GM10266 (cell line): ENCODE measurements at regions not wholly inside any gene's neighbourhood (a gene's known extent, or its start where the extent isn't known, plus 50 kb on each side); places are given as distances from the start of the nearest gene placed in this dataset.

ENCODE experiments used
- DNase-seq: peaks from one replicate; pipeline ENCODE4 v3.0.0; 2012; ENCODE audit errors: extremely low spot score
- TF ChIP-seq, protein P1 (sequence below): IDR thresholded peaks from 2 replicates; pipeline ENCODE4 v1.5.1; 2012; ENCODE audit warnings: mild to moderate bottlenecking, low read depth; ENCODE audit not compliant: control insufficient read depth, insufficient read depth; ENCODE audit errors: missing control alignments

DNA sequence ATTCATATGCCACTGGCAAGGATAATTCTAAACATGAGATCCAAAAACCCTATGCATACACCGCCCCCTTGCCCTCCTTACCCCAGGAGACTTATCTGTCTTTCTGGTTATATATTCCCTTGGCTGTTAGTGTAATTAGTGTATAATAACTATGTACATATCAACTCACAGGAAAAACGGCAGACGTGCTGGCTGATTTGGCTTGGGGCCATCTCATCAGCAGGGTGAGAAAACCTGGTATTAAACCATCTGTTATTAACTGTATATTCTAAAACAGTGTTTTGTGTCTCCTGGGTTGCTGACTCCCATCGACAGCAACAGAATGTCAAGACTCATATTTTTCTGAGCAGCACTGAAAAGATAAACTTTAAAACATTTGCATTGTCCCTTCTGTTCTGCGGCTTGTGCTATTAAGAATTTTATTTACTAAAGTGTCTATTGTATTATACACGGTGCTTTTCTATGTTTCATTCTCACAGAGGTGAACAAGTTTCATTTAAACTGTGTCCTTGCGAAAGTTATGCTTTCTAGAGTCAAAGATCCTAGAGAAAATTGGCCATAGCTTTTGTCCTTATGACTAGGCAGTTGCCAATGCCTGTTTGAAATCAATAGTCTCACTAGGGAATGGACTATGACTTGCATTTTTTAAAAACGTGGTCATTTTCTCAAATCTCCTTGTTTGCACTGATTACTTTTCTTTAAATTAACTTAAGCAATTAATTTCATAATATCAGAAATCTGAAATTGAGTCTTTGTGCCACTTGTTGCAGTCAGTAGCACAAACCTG lies 211.5 kb upstream of the MID1 start:
- DNase-seq: no peak
- TF ChIP-seq, protein P1, sequence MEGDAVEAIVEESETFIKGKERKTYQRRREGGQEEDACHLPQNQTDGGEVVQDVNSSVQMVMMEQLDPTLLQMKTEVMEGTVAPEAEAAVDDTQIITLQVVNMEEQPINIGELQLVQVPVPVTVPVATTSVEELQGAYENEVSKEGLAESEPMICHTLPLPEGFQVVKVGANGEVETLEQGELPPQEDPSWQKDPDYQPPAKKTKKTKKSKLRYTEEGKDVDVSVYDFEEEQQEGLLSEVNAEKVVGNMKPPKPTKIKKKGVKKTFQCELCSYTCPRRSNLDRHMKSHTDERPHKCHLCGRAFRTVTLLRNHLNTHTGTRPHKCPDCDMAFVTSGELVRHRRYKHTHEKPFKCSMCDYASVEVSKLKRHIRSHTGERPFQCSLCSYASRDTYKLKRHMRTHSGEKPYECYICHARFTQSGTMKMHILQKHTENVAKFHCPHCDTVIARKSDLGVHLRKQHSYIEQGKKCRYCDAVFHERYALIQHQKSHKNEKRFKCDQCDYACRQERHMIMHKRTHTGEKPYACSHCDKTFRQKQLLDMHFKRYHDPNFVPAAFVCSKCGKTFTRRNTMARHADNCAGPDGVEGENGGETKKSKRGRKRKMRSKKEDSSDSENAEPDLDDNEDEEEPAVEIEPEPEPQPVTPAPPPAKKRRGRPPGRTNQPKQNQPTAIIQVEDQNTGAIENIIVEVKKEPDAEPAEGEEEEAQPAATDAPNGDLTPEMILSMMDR: no peak

GRCh38 chrX:10833299-10834169 lies 213.1 kb upstream of the MID1 start:
- TF ChIP-seq, protein P1: no peak
- no peak for DNase-seq

- TF ChIP-seq, protein P1: no peak
- no peak for DNase-seq
Observed at GRCh38 chrX:10841579-10841978, 221.2 kb upstream of the MID1 start.

- TF ChIP-seq, protein P1: no peak
- DNase-seq: no peak
Observed at GRCh38 chrX:10842646-10843045, 222.3 kb upstream of the MID1 start.

DNA sequence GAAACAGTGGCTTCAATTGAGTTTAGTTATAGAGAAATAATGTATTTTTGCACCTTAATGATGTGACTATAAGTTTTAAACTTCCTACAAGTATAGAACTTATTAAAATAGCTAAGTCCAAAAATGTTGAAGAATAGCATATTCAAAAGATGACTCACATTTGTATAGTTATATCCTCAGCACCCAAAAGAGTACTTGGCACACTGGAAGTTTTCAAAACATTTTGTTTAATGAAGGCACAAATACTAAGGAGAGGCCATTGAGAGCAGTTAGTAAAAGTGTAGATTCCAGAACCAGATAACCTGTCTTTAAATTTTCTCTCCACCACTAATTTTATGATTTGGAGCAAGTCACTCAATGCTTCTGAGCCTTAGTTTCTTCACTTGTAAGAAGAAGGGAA lies 226.9 kb upstream of the MID1 start:
- TF ChIP-seq, protein P1: no peak
- DNase-seq: no peak

- no peak for DNase-seq
- TF ChIP-seq, protein P1: no peak
Observed at GRCh38 chrX:10851809-10852208, 231.4 kb upstream of the MID1 start.

DNA sequence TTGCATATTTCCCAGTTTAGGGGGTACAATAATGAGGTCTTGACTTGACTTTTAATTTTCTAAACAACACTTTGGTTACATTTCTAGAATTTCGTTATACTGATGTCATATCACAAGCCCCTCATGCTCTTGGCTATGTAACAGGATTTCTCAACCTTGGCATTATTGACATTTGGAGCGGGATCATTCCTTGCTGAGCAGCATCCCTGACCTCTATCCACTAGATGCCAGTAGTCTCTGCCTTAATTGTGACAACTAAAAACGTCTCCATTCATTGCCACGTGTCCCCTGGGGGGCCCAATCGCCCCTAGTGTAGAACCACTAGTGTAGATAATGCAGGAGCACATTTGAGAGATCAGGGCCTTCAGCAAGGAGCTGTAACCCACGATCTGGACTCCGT lies 234.2 kb upstream of the MID1 start:
- TF ChIP-seq, protein P1: no peak
- DNase-seq: no peak
